ENCODE measurements at regions not wholly inside any gene's neighbourhood (a gene's known extent, or its start where the extent isn't known, plus 50 kb on each side); places are given as distances from the start of the nearest gene placed in this dataset.

- DNase-seq (ENCODE audit: low spot score), result no peak
- intact Hi-C loops (cut with DNase I), result no loop called here
These were observed 109.1 kb upstream of the BCAT1 start for GRCh38 chr12:25058012-25058411.

- intact Hi-C loops (cut with DNase I), result no loop called here
- no peak for DNase-seq (ENCODE audit: low spot score)
These were observed 107.7 kb upstream of the BCAT1 start for GRCh38 chr12:25056486-25057130.

- intact Hi-C loops (cut with DNase I), result no loop called here
- DNase-seq (ENCODE audit: low spot score), result no peak
These were observed 107.1 kb upstream of the BCAT1 start for GRCh38 chr12:25056011-25056410.

- intact Hi-C loops (cut with DNase I), result no loop called here
- no peak for DNase-seq (ENCODE audit: low spot score)
These were observed 105.9 kb upstream of the BCAT1 start for GRCh38 chr12:25054783-25055144.

GRCh38 chr12:25054076-25054782 is 105.3 kb upstream of the BCAT1 start:
- intact Hi-C loops (cut with DNase I), result no loop called here

GRCh38 chr12:25052914-25053211 is 104.0 kb upstream of the BCAT1 start:
- DNase-seq (ENCODE audit: low spot score), result no peak
- intact Hi-C loops (cut with DNase I), result no loop called here

More at GRCh38 chr12:25054076-25054782, 105.3 kb upstream of the BCAT1 start:
- no peak for DNase-seq (ENCODE audit: low spot score)

- DNase-seq (ENCODE audit: low spot score), result no peak
- intact Hi-C loops (cut with DNase I), result no loop called here
These were observed 103.5 kb upstream of the BCAT1 start for GRCh38 chr12:25052196-25052913.

GRCh38 chr12:25051656-25052195 is 102.8 kb upstream of the BCAT1 start:
- DNase-seq (ENCODE audit: low spot score), result no peak
- intact Hi-C loops (cut with DNase I), result no loop called here

- intact Hi-C loops (cut with DNase I), result no loop called here
- DNase-seq (ENCODE audit: low spot score), result no peak
These were observed 102.3 kb upstream of the BCAT1 start for GRCh38 chr12:25051171-25051570.

GRCh38 chr12:25045869-25046268 is 97.0 kb upstream of the BCAT1 start:
- intact Hi-C loops (cut with DNase I), result no loop called here

GRCh38 chr12:25041006-25041741 is 92.3 kb upstream of the BCAT1 start:
- DNase-seq (ENCODE audit: low spot score), result no peak
- intact Hi-C loops (cut with DNase I), result loop anchor here in 1 of 2 donors (2.0 kb wide), 1 partner anchor 58 kb away; no protein-coding TSS in a partner anchor

More at GRCh38 chr12:25045869-25046268, 97.0 kb upstream of the BCAT1 start:
- DNase-seq (ENCODE audit: low spot score), result no peak

- no peak for DNase-seq (ENCODE audit: low spot score)
- intact Hi-C loops (cut with DNase I), result loop anchor here in 1 of 2 donors (2.0 kb wide), 1 partner anchor 58 kb away; no protein-coding TSS in a partner anchor
These were observed 91.7 kb upstream of the BCAT1 start for GRCh38 chr12:25040593-25040992.

- intact Hi-C loops (cut with DNase I), result no loop called here
- DNase-seq (ENCODE audit: low spot score), result no peak
These were observed 85.8 kb upstream of the BCAT1 start for GRCh38 chr12:25034676-25035075.

GRCh38 chr12:25025951-25026490 is 77.1 kb upstream of the BCAT1 start:
- intact Hi-C loops (cut with DNase I), result no loop called here

GRCh38 chr12:25025260-25025659 is 76.4 kb upstream of the BCAT1 start:
- intact Hi-C loops (cut with DNase I), result no loop called here
- DNase-seq (ENCODE audit: low spot score), result no peak

More at GRCh38 chr12:25025951-25026490, 77.1 kb upstream of the BCAT1 start:
- no peak for DNase-seq (ENCODE audit: low spot score)

- DNase-seq (ENCODE audit: low spot score), result no peak
- intact Hi-C loops (cut with DNase I), result no loop called here
These were observed 74.9 kb upstream of the BCAT1 start for GRCh38 chr12:25023808-25024207.

GRCh38 chr12:25020621-25021243 is 71.8 kb upstream of the BCAT1 start:
- intact Hi-C loops (cut with DNase I), result no loop called here
- DNase-seq (ENCODE audit: low spot score), result no peak

GRCh38 chr12:25018146-25018545 is 69.2 kb upstream of the BCAT1 start:
- intact Hi-C loops (cut with DNase I), result no loop called here
- no peak for DNase-seq (ENCODE audit: low spot score)

GRCh38 chr12:25017336-25017735 is 68.4 kb upstream of the BCAT1 start:
- DNase-seq (ENCODE audit: low spot score), result no peak
- intact Hi-C loops (cut with DNase I), result no loop called here
